Mesothelial cell of epicardium (in vitro differentiated cells): ENCODE measurements at regions not wholly inside any gene's neighbourhood (a gene's known extent, or its start where the extent isn't known, plus 50 kb on each side); places are given as distances from the start of the nearest gene placed in this dataset.

ENCODE experiments used
- DNase-seq, 2 experiments: peaks; one replicate each; pipeline ENCODE4 v3.0.0; 2021; ENCODE audit warnings: low spot score in 2 of 2; ENCODE audit not compliant: unreplicated experiment in 2 of 2
- H3K27ac Mint-ChIP-seq: 2 replicates; pipeline ENCODE4 v1.8.0; 2021; ENCODE audit warnings: mixed read lengths
- H3K27me3 Mint-ChIP-seq: 2 replicates; pipeline ENCODE4 v1.8.0; 2021; ENCODE audit warnings: low read depth, mixed read lengths
- H3K36me3 Mint-ChIP-seq: 2 replicates; pipeline ENCODE4 v1.8.0; 2021; ENCODE audit warnings: mixed read lengths
- H3K4me1 Mint-ChIP-seq: 2 replicates; pipeline ENCODE4 v1.8.0; 2021; ENCODE audit warnings: mixed read lengths
- H3K4me3 Mint-ChIP-seq: 2 replicates; pipeline ENCODE4 v1.8.0; 2021; ENCODE audit warnings: mild to moderate bottlenecking, moderate library complexity, mixed read lengths
- H3K9me3 Mint-ChIP-seq: 2 replicates; pipeline ENCODE4 v1.8.0; 2021; ENCODE audit warnings: mixed read lengths
- TF ChIP-seq, protein P1 (sequence below): fragments of 200-600 bp; sonication (generic); IDR thresholded peaks from one replicate; pipeline ENCODE4 v1.5.0; 2021; ENCODE audit warnings: antibody characterized with exemption; ENCODE audit not compliant: unreplicated experiment

DNA sequence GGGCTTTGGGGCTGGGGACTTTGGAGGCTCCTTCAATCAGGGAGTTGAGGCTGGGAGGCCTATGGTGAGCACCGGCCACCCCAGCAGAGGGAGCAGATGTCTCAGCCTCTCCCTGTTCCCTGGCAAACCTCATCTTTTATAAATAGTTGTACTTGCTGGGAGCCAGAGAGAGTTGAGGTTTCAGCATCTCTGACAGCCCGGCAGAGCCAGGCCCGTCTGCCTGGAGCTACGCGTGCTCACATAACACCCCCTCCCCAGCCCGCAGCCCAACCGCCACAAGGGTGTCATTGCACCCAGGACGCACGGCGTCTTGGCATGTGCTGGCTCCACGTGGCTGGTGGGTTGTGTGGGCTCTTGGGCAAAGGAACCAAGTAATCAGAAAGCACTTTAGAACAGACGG is 127.1 kb downstream of the CHST1 start:
- DNase-seq, result no peak
- Mint-ChIP-seq H3K36me3 (no peaks in the 10 kb centered on the region), H3K27ac (no peak overlapping the region), H3K4me3 (no peak overlapping the region), H3K27me3 (peaks cover 76% of the 10 kb centered on the region), H3K9me3 (no peaks in the 10 kb centered on the region), H3K4me1 (no peaks in the 10 kb centered on the region)
- TF ChIP-seq, protein P1, sequence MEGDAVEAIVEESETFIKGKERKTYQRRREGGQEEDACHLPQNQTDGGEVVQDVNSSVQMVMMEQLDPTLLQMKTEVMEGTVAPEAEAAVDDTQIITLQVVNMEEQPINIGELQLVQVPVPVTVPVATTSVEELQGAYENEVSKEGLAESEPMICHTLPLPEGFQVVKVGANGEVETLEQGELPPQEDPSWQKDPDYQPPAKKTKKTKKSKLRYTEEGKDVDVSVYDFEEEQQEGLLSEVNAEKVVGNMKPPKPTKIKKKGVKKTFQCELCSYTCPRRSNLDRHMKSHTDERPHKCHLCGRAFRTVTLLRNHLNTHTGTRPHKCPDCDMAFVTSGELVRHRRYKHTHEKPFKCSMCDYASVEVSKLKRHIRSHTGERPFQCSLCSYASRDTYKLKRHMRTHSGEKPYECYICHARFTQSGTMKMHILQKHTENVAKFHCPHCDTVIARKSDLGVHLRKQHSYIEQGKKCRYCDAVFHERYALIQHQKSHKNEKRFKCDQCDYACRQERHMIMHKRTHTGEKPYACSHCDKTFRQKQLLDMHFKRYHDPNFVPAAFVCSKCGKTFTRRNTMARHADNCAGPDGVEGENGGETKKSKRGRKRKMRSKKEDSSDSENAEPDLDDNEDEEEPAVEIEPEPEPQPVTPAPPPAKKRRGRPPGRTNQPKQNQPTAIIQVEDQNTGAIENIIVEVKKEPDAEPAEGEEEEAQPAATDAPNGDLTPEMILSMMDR, result no peak

DNA sequence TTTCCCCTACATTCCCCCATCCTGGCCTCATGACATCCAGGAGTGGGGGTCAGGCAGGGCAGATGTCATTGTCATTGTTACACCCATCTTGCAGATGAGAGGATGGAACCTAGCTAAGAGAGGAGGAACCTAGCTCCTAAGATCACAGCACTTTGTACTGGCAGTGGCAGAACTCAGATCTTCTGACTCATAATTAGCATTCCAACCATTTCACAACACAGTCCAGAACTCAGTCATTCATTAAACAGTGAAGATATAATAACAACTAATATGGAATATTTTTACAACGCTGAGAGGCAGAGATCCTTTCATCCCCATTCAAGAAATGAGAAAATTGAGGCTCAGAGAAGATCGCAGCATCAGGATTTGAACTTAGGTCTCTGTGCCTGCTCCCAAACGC is 127.8 kb downstream of the CHST1 start:
- H3K4me3 Mint-ChIP-seq, result no peak overlapping the region

DNA sequence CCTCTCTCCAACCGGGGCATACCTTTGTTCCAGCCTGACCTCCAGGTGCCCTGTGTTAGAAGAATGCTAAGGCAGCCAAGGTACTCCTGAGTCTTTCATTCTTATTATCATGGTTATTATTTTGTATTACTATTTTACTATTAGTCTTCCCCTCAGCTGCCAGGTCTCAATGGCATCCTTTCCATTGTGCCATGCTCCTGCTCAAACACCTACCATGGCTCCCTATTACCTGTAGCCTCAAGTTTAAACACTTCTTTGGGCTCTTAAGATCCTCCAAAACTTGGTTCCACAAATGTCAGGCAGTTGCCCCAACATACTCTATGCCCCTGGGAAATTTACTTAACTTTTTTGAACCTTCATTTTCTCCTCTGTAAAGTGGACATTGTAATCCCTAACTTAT is 130.4 kb downstream of the CHST1 start:
- Mint-ChIP-seq H3K4me1 (no peaks in the 10 kb centered on the region), H3K27ac (no peak overlapping the region), H3K9me3 (no peaks in the 10 kb centered on the region), H3K27me3 (peaks cover 71% of the 10 kb centered on the region), H3K36me3 (no peaks in the 10 kb centered on the region), H3K4me3 (no peak overlapping the region)
- DNase-seq, result no peak
- TF ChIP-seq, protein P1, result no peak

More for the DNA sequence above, 127.8 kb downstream of the CHST1 start:
- H3K36me3 Mint-ChIP-seq, result no peaks in the 10 kb centered on the region
- no peak for DNase-seq
- H3K27ac Mint-ChIP-seq, result no peak overlapping the region
- H3K4me1 Mint-ChIP-seq, result no peaks in the 10 kb centered on the region
- H3K27me3 Mint-ChIP-seq, result peaks cover 78% of the 10 kb centered on the region
- TF ChIP-seq, protein P1, result no peak
- H3K9me3 Mint-ChIP-seq, result no peaks in the 10 kb centered on the region

DNA sequence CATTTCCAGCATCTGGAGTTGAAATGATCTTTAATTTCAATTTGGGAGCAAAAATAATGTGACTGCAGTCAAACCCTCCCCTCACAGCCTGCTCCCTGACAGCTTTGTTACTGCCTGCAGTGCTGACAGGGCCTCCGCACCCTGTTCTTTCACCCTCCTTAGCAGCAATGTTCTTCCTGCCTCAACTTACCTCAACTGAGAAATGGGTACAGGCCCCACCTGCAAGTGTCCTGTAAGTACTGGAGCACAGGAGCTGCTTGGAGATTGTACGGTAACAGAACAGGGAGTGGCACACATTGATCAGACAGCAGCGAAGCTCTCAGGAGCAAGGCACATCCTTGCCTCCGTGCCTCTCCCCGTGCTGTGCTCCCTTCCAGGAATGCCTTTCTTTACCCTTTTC is 131.3 kb downstream of the CHST1 start:
- TF ChIP-seq, protein P1, result no peak
- peaks cover 63% of the 10 kb centered on the region for H3K27me3 Mint-ChIP-seq
- H3K4me1 Mint-ChIP-seq, result no peaks in the 10 kb centered on the region
- H3K9me3 Mint-ChIP-seq, result no peaks in the 10 kb centered on the region
- no peaks in the 10 kb centered on the region for H3K36me3 Mint-ChIP-seq
- DNase-seq, result no peak
- H3K4me3 Mint-ChIP-seq, result no peak overlapping the region
- H3K27ac Mint-ChIP-seq, result no peak overlapping the region

DNA sequence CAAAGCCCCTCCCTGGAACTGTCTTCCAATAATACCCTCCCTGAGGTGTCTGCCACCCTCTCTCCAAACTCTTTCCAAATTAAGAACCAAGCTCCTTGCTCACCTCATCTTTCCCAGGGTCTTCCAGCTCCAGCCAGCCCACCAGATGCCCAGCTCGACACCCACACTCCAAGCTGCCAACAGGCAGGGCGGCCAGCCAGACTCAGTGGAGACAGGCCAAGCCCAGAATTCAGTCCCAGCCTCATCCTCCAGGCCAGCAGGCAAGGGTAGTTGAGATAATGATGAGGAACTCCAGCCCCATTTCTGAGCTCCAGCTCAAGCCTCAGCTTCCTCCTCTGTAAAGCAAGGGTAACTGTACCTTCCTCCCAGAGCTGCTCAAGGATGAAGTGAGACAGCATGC is 132.9 kb downstream of the CHST1 start:
- Mint-ChIP-seq H3K4me3 (no peak overlapping the region), H3K9me3 (no peaks in the 10 kb centered on the region), H3K27me3 (peaks cover 60% of the 10 kb centered on the region), H3K36me3 (no peaks in the 10 kb centered on the region), H3K27ac (no peak overlapping the region), H3K4me1 (no peaks in the 10 kb centered on the region)
- TF ChIP-seq, protein P1, result no peak
- no peak for DNase-seq

DNA sequence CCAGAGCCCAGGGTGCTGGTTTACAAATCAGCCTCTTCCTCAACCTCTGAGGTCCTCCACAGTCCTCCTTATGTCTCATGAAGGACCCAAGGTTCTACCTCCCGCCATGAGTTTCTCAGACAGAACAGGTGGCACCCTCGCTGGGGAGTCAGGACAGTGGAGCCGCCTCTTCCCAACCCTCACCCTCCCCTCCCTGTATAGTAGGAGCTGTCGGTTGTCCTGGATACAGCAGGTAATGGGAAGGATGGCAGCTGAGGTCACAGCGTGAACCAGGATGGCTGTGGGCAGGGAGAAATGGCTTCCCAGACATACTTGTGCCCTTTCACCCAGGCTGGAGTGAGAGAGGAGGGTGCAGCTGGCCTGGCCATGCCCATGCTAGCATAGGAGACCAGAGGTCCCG is 134.6 kb downstream of the CHST1 start:
- Mint-ChIP-seq H3K27ac (no peak overlapping the region), H3K4me3 (no peak overlapping the region)

More for the DNA sequence above, 134.6 kb downstream of the CHST1 start:
- TF ChIP-seq, protein P1, result no peak
- H3K9me3 Mint-ChIP-seq, result no peaks in the 10 kb centered on the region
- H3K27me3 Mint-ChIP-seq, result peaks cover 53% of the 10 kb centered on the region
- DNase-seq, result no peak
- peaks cover 2% of the 10 kb centered on the region for H3K4me1 Mint-ChIP-seq
- H3K36me3 Mint-ChIP-seq, result no peaks in the 10 kb centered on the region
